ENCODE measurements at regions not wholly inside any gene's neighbourhood (a gene's known extent, or its start where the extent isn't known, plus 50 kb on each side); places are given as distances from the start of the nearest gene placed in this dataset.

DNA sequence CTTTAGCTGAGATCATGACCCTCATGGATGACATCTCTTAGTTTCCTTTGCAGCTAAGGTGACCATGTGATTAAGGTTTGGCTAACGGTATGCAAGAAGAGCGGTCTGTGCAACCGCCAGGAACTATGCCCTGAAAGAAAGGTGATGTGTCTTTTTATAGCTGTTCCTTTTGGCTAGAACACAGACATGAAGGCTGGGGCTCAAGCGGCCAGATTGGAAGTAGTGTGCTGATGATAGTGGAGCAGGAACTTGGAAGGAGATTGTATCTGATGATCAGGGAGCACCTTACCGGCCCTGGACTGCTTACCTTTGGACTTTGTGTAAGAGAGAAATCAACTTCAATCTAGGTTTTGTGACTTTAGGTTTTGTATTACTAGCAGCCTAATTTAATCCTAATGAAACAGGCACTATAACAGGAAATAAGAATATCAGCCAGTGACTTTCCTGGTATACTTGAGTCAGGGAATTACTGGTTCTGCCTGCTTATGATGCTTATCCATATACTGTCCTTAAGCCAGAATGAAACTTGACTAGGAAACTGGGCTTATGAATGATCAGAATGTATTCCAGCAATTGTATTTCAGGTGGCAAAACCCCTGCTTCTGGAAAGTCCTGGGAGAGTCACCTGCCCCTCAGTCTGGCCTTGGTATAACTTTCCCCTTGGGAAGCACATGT, 164.3 kb upstream of the LRIG1 start:
- H3K4me2 ChIP-seq (ENCODE audit: low read depth, low read length, poor library complexity, severe bottlenecking), result no peak overlapping the region
- H4K20me1 ChIP-seq (ENCODE audit: low read depth, low read length), result no peaks in the 10 kb centered on the region
- TF ChIP-seq EZH2phosphoT487 (conservative IDR thresholded peaks at IDR 0.05; ENCODE audit: low read length), result no peak
- TF ChIP-seq, protein P1, sequence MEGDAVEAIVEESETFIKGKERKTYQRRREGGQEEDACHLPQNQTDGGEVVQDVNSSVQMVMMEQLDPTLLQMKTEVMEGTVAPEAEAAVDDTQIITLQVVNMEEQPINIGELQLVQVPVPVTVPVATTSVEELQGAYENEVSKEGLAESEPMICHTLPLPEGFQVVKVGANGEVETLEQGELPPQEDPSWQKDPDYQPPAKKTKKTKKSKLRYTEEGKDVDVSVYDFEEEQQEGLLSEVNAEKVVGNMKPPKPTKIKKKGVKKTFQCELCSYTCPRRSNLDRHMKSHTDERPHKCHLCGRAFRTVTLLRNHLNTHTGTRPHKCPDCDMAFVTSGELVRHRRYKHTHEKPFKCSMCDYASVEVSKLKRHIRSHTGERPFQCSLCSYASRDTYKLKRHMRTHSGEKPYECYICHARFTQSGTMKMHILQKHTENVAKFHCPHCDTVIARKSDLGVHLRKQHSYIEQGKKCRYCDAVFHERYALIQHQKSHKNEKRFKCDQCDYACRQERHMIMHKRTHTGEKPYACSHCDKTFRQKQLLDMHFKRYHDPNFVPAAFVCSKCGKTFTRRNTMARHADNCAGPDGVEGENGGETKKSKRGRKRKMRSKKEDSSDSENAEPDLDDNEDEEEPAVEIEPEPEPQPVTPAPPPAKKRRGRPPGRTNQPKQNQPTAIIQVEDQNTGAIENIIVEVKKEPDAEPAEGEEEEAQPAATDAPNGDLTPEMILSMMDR (IDR thresholded peaks at IDR 0.05; ENCODE audit: insufficient read depth, low read length, poor library complexity, severe bottlenecking), result no peak
- no peak overlapping the region for H3K4me3 ChIP-seq (ENCODE audit: insufficient read depth, low read length, poor library complexity, severe bottlenecking)
- no peaks in the 10 kb centered on the region for H3K9me2 ChIP-seq (replicated peaks; ENCODE audit: insufficient read depth, low read length)
- no peaks in the 10 kb centered on the region for H3K9me3 ChIP-seq (ENCODE audit: insufficient read depth, low read length)
- no peak overlapping the region for H3K27ac ChIP-seq (ENCODE audit: low read depth, low read length)
- no peaks in the 10 kb centered on the region for H3K79me2 ChIP-seq (ENCODE audit: insufficient read depth, low read length)
- no peak overlapping the region for H2AFZ ChIP-seq (ENCODE audit: low read depth, low read length, severe bottlenecking)
- no peaks in the 10 kb centered on the region for H3K27me3 ChIP-seq (ENCODE audit: low read length)
- H3F3A ChIP-seq (ENCODE audit: insufficient read depth), result no peaks in the 10 kb centered on the region
- no peaks in the 10 kb centered on the region for H3K36me3 ChIP-seq (ENCODE audit: low read length)
- H3K9ac ChIP-seq (ENCODE audit: low read length), result no peak overlapping the region

DNA sequence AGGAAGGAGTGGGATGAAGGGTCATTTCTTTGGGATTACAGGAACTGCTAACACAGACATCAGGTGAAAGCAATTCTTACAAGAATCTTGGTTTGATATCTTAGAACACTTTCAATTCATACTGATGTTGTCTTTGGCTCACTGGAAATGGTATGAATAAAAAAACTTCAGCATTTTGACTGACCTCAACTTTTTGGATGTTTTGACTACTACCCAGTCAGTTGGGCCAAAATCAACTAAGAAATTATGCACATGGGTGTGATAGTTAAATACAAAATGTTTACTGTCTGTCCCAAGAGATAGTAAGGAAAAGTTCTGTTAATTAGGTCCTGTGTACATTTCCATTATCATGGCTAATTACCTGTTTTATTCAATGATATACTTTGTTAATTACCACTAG, 165.5 kb upstream of the LRIG1 start:
- no peak overlapping the region for H3K4me2 ChIP-seq (ENCODE audit: low read depth, low read length, poor library complexity, severe bottlenecking)
- H3K9ac ChIP-seq (ENCODE audit: low read length), result no peak overlapping the region
- H3K27ac ChIP-seq (ENCODE audit: low read depth, low read length), result no peak overlapping the region
- H3K36me3 ChIP-seq (ENCODE audit: low read length), result no peaks in the 10 kb centered on the region
- no peaks in the 10 kb centered on the region for H4K20me1 ChIP-seq (ENCODE audit: low read depth, low read length)
- no peaks in the 10 kb centered on the region for H3K79me2 ChIP-seq (ENCODE audit: insufficient read depth, low read length)
- TF ChIP-seq, protein P1 (IDR thresholded peaks at IDR 0.05; ENCODE audit: insufficient read depth, low read length, poor library complexity, severe bottlenecking), result no peak
- TF ChIP-seq EZH2phosphoT487 (conservative IDR thresholded peaks at IDR 0.05; ENCODE audit: low read length), result no peak
- H3F3A ChIP-seq (ENCODE audit: insufficient read depth), result no peaks in the 10 kb centered on the region
- H3K9me2 ChIP-seq (replicated peaks; ENCODE audit: insufficient read depth, low read length), result no peaks in the 10 kb centered on the region
- H3K9me3 ChIP-seq (ENCODE audit: insufficient read depth, low read length), result no peaks in the 10 kb centered on the region
- no peak overlapping the region for H2AFZ ChIP-seq (ENCODE audit: low read depth, low read length, severe bottlenecking)
- H3K27me3 ChIP-seq (ENCODE audit: low read length), result no peaks in the 10 kb centered on the region
- H3K4me3 ChIP-seq (ENCODE audit: insufficient read depth, low read length, poor library complexity, severe bottlenecking), result no peak overlapping the region

DNA sequence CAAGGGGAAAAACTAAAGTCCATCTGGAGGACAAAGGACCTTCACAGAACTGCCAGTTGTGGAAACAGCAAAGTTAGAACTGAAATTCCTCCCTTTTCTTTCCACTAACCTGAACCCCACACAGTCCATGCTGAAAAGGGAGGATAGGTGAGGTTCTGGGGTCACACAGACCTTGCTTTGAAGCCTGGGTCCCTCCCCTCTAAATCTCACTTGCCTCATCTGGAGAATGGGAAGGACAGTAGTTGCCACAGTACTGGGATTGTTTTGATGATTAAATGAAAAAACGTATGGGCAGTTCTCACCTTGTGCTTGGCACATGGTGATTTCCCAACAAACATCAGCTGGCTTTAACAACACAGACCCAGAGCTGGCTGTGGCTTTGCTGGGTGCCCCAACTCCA, 166.4 kb upstream of the LRIG1 start:
- TF ChIP-seq, protein P1 (IDR thresholded peaks at IDR 0.05; ENCODE audit: insufficient read depth, low read length, poor library complexity, severe bottlenecking), result no peak
- TF ChIP-seq EZH2phosphoT487 (conservative IDR thresholded peaks at IDR 0.05; ENCODE audit: low read length), result no peak
- H3K27ac ChIP-seq (ENCODE audit: low read depth, low read length), result no peak overlapping the region
- no peak overlapping the region for H3K9ac ChIP-seq (ENCODE audit: low read length)
- H3F3A ChIP-seq (ENCODE audit: insufficient read depth), result no peaks in the 10 kb centered on the region
- H3K36me3 ChIP-seq (ENCODE audit: low read length), result no peaks in the 10 kb centered on the region
- no peaks in the 10 kb centered on the region for H3K79me2 ChIP-seq (ENCODE audit: insufficient read depth, low read length)
- H3K4me3 ChIP-seq (ENCODE audit: insufficient read depth, low read length, poor library complexity, severe bottlenecking), result no peak overlapping the region
- H3K27me3 ChIP-seq (ENCODE audit: low read length), result no peaks in the 10 kb centered on the region
- no peaks in the 10 kb centered on the region for H3K9me3 ChIP-seq (ENCODE audit: insufficient read depth, low read length)
- no peak overlapping the region for H2AFZ ChIP-seq (ENCODE audit: low read depth, low read length, severe bottlenecking)
- no peak overlapping the region for H3K4me2 ChIP-seq (ENCODE audit: low read depth, low read length, poor library complexity, severe bottlenecking)
- H4K20me1 ChIP-seq (ENCODE audit: low read depth, low read length), result no peaks in the 10 kb centered on the region
- H3K9me2 ChIP-seq (replicated peaks; ENCODE audit: insufficient read depth, low read length), result no peaks in the 10 kb centered on the region

Data from SU-DHL-6 (cell line).